Left renal cortex interstitium (tissue), 4 donors: ENCODE measurements at regions not wholly inside any gene's neighbourhood (a gene's known extent, or its start where the extent isn't known, plus 50 kb on each side); places are given as distances from the start of the nearest gene placed in this dataset.
"Not testable (repeated sequence)": the region's sequence is repeated elsewhere in the genome, so short reads cannot be mapped to it uniquely, and the experiment has no call there.

Source experiments
- DNase-seq, 4 donors: peaks; one replicate each; pipeline ENCODE4 v3.0.0-alpha.2; 2013; ENCODE audit warnings: low read depth in 4 of 4, low spot score in 2 of 4, missing footprints in 1 of 4

- no peak for DNase-seq
Measured at GRCh38 chrX:109873983-109874382, 128.9 kb upstream of the TMEM164 start.

GRCh38 chrX:109874548-109874947, 128.4 kb upstream of the TMEM164 start:
- DNase-seq: no peak

GRCh38 chrX:109875831-109876230, 127.1 kb upstream of the TMEM164 start:
- no peak for DNase-seq

- no peak for DNase-seq
Measured at GRCh38 chrX:109878236-109878635, 124.7 kb upstream of the TMEM164 start.

- DNase-seq: no peak
Measured at GRCh38 chrX:109879991-109880390, 122.9 kb upstream of the TMEM164 start.

- DNase-seq: no peak
Measured at GRCh38 chrX:109880629-109881028, 122.3 kb upstream of the TMEM164 start.

- DNase-seq: no peak
Measured at GRCh38 chrX:109886122-109886761, 116.7 kb upstream of the TMEM164 start.

GRCh38 chrX:109889289-109890006, 113.5 kb upstream of the TMEM164 start:
- no peak for DNase-seq

GRCh38 chrX:109890300-109890699, 112.6 kb upstream of the TMEM164 start:
- DNase-seq: no peak

- peak in 1 of 4 donors; percentile 50 for DNase-seq
Measured at GRCh38 chrX:109890910-109891502, 111.9 kb upstream of the TMEM164 start.

- DNase-seq: not testable (repeated sequence)
Measured at GRCh38 chrX:109896024-109896423, 106.9 kb upstream of the TMEM164 start.

GRCh38 chrX:109902665-109903064, 100.2 kb upstream of the TMEM164 start:
- no peak for DNase-seq

GRCh38 chrX:109911046-109911445, 91.9 kb upstream of the TMEM164 start:
- DNase-seq: no peak

- DNase-seq: not testable (repeated sequence)
Measured at GRCh38 chrX:109912993-109913392, 89.9 kb upstream of the TMEM164 start.

GRCh38 chrX:109914114-109914849, 88.6 kb upstream of the TMEM164 start:
- DNase-seq: no peak

GRCh38 chrX:109918753-109919152, 84.2 kb upstream of the TMEM164 start:
- no peak for DNase-seq

GRCh38 chrX:109920325-109920724, 82.6 kb upstream of the TMEM164 start:
- DNase-seq: no peak

- no peak for DNase-seq
Measured at GRCh38 chrX:109920868-109921267, 82.0 kb upstream of the TMEM164 start.

- no peak for DNase-seq
Measured at GRCh38 chrX:109922190-109922589, 80.7 kb upstream of the TMEM164 start.

- DNase-seq: not testable (repeated sequence)
Measured at GRCh38 chrX:109925003-109925402, 77.9 kb upstream of the TMEM164 start.

GRCh38 chrX:109925656-109926055, 77.3 kb upstream of the TMEM164 start:
- no peak for DNase-seq
